ENCODE measurements at regions not wholly inside any gene's neighbourhood (a gene's known extent, or its start where the extent isn't known, plus 50 kb on each side); places are given as distances from the start of the nearest gene placed in this dataset.

- no peak for TF ChIP-seq CTCF (IDR thresholded peaks at IDR 0.05)
- no peak for DNase-seq (ENCODE audit: low spot score)
- no peak overlapping the region for H3K4me3 ChIP-seq
- no peak overlapping the region for H3K27ac ChIP-seq
These were observed 108.1 kb downstream of the CCDC34 start for GRCh38 chr11:27254744-27255446.

- no peak for TF ChIP-seq CTCF (IDR thresholded peaks at IDR 0.05)
- no peak overlapping the region for H3K27ac ChIP-seq
These were observed 109.8 kb downstream of the CCDC34 start for GRCh38 chr11:27253224-27253623.

DNA sequence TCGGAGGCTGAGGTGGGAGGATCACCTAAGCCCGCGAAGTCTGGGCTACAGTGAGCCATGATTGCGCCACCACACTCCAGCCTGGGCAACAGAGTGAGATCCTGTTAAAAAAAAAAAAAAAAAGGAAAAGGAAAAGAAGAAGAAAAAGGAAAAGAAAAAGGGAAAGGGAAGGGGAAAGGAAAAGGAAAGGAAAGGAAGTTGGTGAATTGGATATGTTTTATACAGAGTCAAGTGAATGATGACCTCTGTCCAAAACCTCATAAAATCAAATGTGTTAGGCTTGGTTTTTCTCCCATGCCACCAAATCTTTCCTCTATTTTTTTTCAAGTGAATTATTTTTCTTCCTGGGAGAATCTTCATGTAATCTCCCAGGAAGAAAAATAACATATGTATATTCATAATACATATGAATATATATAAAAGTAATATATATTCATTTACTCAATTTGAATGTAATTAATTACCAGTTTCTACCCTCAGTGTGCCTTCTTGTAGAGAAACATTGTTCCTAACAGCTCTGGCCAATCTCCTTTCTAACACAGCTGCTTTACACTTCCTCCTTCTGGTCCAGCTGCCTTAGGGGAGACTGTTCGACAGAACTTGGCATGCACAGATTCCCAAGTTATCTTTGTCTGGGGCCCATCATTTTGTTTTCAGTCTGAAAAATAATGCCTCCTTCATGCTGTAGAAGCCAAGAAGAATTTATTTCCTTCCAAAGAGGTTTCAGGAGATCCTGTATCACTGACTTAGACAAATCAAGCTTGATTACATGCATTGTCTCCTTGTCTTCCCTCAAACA lies 111.9 kb downstream of the CCDC34 start:
- Histone ChIP-seq H3K27ac (no peak overlapping the region), H3K4me3 (no peak overlapping the region)
- DNase-seq (ENCODE audit: low spot score) = no peak
- TF ChIP-seq CTCF (IDR thresholded peaks at IDR 0.05) = no peak

More at GRCh38 chr11:27253224-27253623, 109.8 kb downstream of the CCDC34 start:
- H3K4me3 ChIP-seq = no peak overlapping the region
- DNase-seq (ENCODE audit: low spot score) = no peak

- no peak overlapping the region for H3K4me3 ChIP-seq
- H3K27ac ChIP-seq = peak overlapping the region in 1 of 2 donors; percentile 14
- DNase-seq (ENCODE audit: low spot score) = no peak
- TF ChIP-seq CTCF (IDR thresholded peaks at IDR 0.05) = no peak
These were observed 114.2 kb downstream of the CCDC34 start for GRCh38 chr11:27248576-27249509.

DNA sequence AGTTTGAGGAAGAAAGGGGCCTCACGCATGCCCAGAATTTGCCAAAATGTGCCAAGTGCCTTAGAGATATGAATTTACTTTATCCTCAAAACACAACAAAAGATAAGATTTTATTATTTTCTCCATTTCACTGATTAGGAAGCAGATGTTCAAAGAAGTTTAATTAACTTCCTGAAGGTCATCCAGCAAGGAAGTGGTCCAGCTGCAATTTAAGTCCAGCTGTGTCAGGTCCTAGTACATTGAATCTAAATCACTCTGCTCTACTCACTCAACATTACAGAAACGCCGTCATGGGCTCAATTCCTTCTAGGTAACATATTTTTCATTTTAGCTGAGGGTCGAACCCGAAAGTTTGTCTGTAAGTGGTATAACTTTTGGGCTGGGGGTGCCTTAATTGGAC lies 115.4 kb downstream of the CCDC34 start:
- TF ChIP-seq CTCF (IDR thresholded peaks at IDR 0.05) = no peak
- Histone ChIP-seq H3K4me3 (no peak overlapping the region), H3K27ac (no peak overlapping the region)
- no peak for DNase-seq (ENCODE audit: low spot score)

- Histone ChIP-seq H3K4me3 (no peak overlapping the region), H3K27ac (no peak overlapping the region)
- TF ChIP-seq CTCF (IDR thresholded peaks at IDR 0.05) = no peak
- DNase-seq (ENCODE audit: low spot score) = no peak
These were observed 116.1 kb downstream of the CCDC34 start for GRCh38 chr11:27246925-27247324.

All from coronary artery (tissue), 2 donors.